HG03045 (cell line): ENCODE measurements at regions not wholly inside any gene's neighbourhood (a gene's known extent, or its start where the extent isn't known, plus 50 kb on each side); places are given as distances from the start of the nearest gene placed in this dataset.

Experiments
- ATAC-seq: cut with Tn5 transposase; IDR thresholded peaks from one replicate; pipeline ENCODE4 v1.9.1; 2021; ENCODE audit warnings: mild to moderate bottlenecking, moderate library complexity; ENCODE audit not compliant: unreplicated experiment

- ATAC-seq: no peak
These were observed 266.3 kb downstream of the FBXW7 start for GRCh38 chr4:152269448-152270191.

- ATAC-seq: no peak
These were observed 268.1 kb downstream of the FBXW7 start for GRCh38 chr4:152267811-152268210.

- no peak for ATAC-seq
These were observed 268.9 kb downstream of the FBXW7 start for GRCh38 chr4:152266831-152267480.

- no peak for ATAC-seq
These were observed 270.7 kb downstream of the FBXW7 start for GRCh38 chr4:152265149-152265621.

- no peak for ATAC-seq
These were observed 271.8 kb downstream of the FBXW7 start for GRCh38 chr4:152264106-152264505.

- no peak for ATAC-seq
These were observed 276.0 kb downstream of the FBXW7 start for GRCh38 chr4:152259866-152260265.

- no peak for ATAC-seq
These were observed 276.8 kb downstream of the FBXW7 start for GRCh38 chr4:152258804-152259708.

- ATAC-seq: no peak
These were observed 277.5 kb downstream of the FBXW7 start for GRCh38 chr4:152258391-152258790.

GRCh38 chr4:152257601-152258066 is 278.3 kb downstream of the FBXW7 start:
- ATAC-seq: no peak

- no peak for ATAC-seq
These were observed 278.9 kb downstream of the FBXW7 start for GRCh38 chr4:152256996-152257395.

GRCh38 chr4:152255437-152255836 is 280.5 kb downstream of the FBXW7 start:
- peak; percentile 92 for ATAC-seq

- ATAC-seq: no peak
These were observed 287.5 kb downstream of the FBXW7 start for GRCh38 chr4:152248347-152248746.

- no peak for ATAC-seq
These were observed 288.5 kb downstream of the FBXW7 start for GRCh38 chr4:152247271-152247975.

- no peak for ATAC-seq
These were observed 289.2 kb downstream of the FBXW7 start for GRCh38 chr4:152246659-152247058.

- no peak for ATAC-seq
These were observed 290.2 kb downstream of the FBXW7 start for GRCh38 chr4:152245680-152246079.

- no peak for ATAC-seq
These were observed 291.2 kb downstream of the FBXW7 start for GRCh38 chr4:152244659-152245058.

GRCh38 chr4:152243896-152244595 is 291.8 kb downstream of the FBXW7 start:
- no peak for ATAC-seq

- no peak for ATAC-seq
These were observed 292.7 kb downstream of the FBXW7 start for GRCh38 chr4:152243206-152243605.

- ATAC-seq: no peak
These were observed 295.7 kb downstream of the FBXW7 start for GRCh38 chr4:152240232-152240631.

GRCh38 chr4:152239216-152239615 is 296.7 kb downstream of the FBXW7 start:
- no peak for ATAC-seq
